ENCODE measurements at regions not wholly inside any gene's neighbourhood (a gene's known extent, or its start where the extent isn't known, plus 50 kb on each side); places are given as distances from the start of the nearest gene placed in this dataset.

GRCh38 chr7:88457320-88457719 is 150.6 kb upstream of the STEAP4 start:
- H3K27me3 Mint-ChIP-seq = no peaks in the 10 kb centered on the region
- DNase-seq (no peak), ATAC-seq (no peak)
- CTCF ChIA-PET = no interaction called here
- no peaks in the 10 kb centered on the region for H3K4me1 Mint-ChIP-seq (ENCODE audit: low read depth)
- no peak overlapping the region for H3K27ac Mint-ChIP-seq
- H3K9me3 Mint-ChIP-seq = no peaks in the 10 kb centered on the region
- no peaks in the 10 kb centered on the region for H3K36me3 Mint-ChIP-seq (ENCODE audit: low read depth)
- no peak for TF ChIP-seq CTCF (IDR thresholded peaks at IDR 0.05)
- H3K4me3 Mint-ChIP-seq = no peak overlapping the region
- POLR2A ChIA-PET = interaction anchor here (0.6 kb wide), 1 partner anchor 283 kb away, joined by 3 read pairs; no protein-coding TSS in a partner anchor
- intact Hi-C loops (cut with micrococcal nuclease) = no loop called here

DNA sequence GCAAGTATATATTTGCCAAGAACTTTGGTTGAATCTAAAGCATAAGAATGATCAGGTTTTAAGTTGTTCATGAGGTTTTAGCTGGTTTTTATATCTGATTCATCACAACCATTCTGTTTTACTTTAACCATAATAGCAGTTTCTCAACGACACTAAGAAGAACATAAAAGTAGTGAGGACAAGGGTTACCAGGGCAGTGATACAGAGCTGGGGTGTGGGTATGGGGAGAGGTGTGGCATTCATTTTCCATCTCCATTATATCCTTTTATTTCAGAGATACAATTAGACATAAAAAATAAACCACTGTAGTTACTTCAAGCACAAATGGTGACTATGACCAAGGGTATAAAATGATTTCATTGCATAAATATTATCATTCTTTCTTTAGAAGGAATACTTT is 149.8 kb upstream of the STEAP4 start:
- no peak for TF ChIP-seq CTCF (IDR thresholded peaks at IDR 0.05)
- ChIA-PET CTCF (no interaction called here), POLR2A (no interaction called here)
- DNase-seq (no peak), ATAC-seq (no peak)
- Mint-ChIP-seq H3K27me3 (no peaks in the 10 kb centered on the region), H3K9me3 (no peaks in the 10 kb centered on the region), H3K4me3 (no peak overlapping the region), H3K4me1 (ENCODE audit: low read depth) (no peaks in the 10 kb centered on the region), H3K27ac (no peak overlapping the region), H3K36me3 (ENCODE audit: low read depth) (no peaks in the 10 kb centered on the region)
- intact Hi-C loops (cut with micrococcal nuclease) = no loop called here

GRCh38 chr7:88455696-88456095 is 149.0 kb upstream of the STEAP4 start:
- Mint-ChIP-seq H3K27me3 (no peaks in the 10 kb centered on the region), H3K4me1 (ENCODE audit: low read depth) (no peaks in the 10 kb centered on the region), H3K36me3 (ENCODE audit: low read depth) (no peaks in the 10 kb centered on the region), H3K27ac (no peak overlapping the region), H3K9me3 (no peaks in the 10 kb centered on the region), H3K4me3 (no peak overlapping the region)
- intact Hi-C loops (cut with micrococcal nuclease) = no loop called here
- ATAC-seq (no peak), DNase-seq (no peak)
- ChIA-PET CTCF (no interaction called here), POLR2A (no interaction called here)
- TF ChIP-seq CTCF (IDR thresholded peaks at IDR 0.05) = no peak

DNA sequence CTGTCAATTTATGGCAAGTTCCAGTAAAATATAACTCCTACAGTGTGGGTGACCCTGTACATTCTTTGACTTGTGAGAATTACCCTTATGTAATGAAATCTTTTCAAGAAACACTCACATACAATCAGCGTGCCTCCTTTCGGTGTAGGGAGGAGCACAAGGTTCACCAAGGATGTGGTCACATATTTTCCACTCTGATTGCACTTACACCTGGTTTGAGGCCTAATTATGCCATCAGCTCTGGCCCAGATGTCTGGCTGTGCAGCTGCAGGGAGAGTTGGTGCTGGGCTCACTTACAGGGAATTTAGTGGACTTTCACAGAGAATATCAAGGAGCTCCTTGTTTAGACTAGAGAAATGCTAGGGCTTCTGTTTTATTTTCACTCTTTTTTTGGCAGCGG is 146.0 kb upstream of the STEAP4 start:
- TF ChIP-seq CTCF (IDR thresholded peaks at IDR 0.05) = no peak
- ChIA-PET POLR2A (no interaction called here), CTCF (no interaction called here)
- ATAC-seq = no peak
- H3K4me1 Mint-ChIP-seq (ENCODE audit: low read depth) = no peaks in the 10 kb centered on the region
- H3K9me3 Mint-ChIP-seq = no peaks in the 10 kb centered on the region
- no peak for DNase-seq
- H3K27me3 Mint-ChIP-seq = no peaks in the 10 kb centered on the region
- no peak overlapping the region for H3K4me3 Mint-ChIP-seq
- H3K27ac Mint-ChIP-seq = no peak overlapping the region
- intact Hi-C loops (cut with micrococcal nuclease) = no loop called here
- H3K36me3 Mint-ChIP-seq (ENCODE audit: low read depth) = no peaks in the 10 kb centered on the region

- no peak overlapping the region for H3K4me3 Mint-ChIP-seq
- POLR2A ChIA-PET = no interaction called here
- no peaks in the 10 kb centered on the region for H3K36me3 Mint-ChIP-seq (ENCODE audit: low read depth)
- CTCF ChIA-PET = no interaction called here
- DNase-seq = no peak
- TF ChIP-seq CTCF (IDR thresholded peaks at IDR 0.05) = no peak
- no peaks in the 10 kb centered on the region for H3K9me3 Mint-ChIP-seq
- no peak for ATAC-seq
- H3K4me1 Mint-ChIP-seq (ENCODE audit: low read depth) = no peaks in the 10 kb centered on the region
- H3K27me3 Mint-ChIP-seq = peaks cover 1% of the 10 kb centered on the region
- intact Hi-C loops (cut with micrococcal nuclease) = no loop called here
- no peak overlapping the region for H3K27ac Mint-ChIP-seq
Observed at GRCh38 chr7:88450874-88451273, 144.2 kb upstream of the STEAP4 start.
